GM12872 (cell line): ENCODE measurements at regions not wholly inside any gene's neighbourhood (a gene's known extent, or its start where the extent isn't known, plus 50 kb on each side); places are given as distances from the start of the nearest gene placed in this dataset.

Experiments used
- CTCF ChIP-seq: IDR thresholded peaks from 3 replicates; pipeline ENCODE4 v1.5.1; 2011; ENCODE audit warnings: low read depth, mild to moderate bottlenecking, low read length, moderate library complexity; ENCODE audit not compliant: insufficient read depth

GRCh38 chr5:92640340-92640739 lies 940.7 kb downstream of the NR2F1-AS1 start:
- TF ChIP-seq CTCF: no peak

DNA sequence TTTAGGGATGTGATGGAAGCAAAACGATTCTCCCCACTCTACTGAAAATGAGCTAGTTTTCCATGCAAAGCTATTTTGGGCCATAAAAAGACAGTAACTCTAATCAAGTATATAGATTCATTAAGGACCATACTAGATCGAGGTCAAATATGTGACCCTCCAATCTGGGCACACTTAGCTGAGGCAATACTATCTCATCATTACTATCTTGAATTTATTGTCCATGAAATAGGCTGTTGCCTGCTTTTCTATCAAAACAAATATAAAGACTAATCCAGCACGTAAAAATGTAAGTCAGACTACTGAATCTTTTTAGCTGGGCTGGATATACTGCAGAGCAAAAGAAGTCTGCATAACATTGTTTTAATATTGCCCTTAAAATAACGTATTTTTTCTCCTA lies 943.1 kb downstream of the NR2F1-AS1 start:
- no peak for TF ChIP-seq CTCF

DNA sequence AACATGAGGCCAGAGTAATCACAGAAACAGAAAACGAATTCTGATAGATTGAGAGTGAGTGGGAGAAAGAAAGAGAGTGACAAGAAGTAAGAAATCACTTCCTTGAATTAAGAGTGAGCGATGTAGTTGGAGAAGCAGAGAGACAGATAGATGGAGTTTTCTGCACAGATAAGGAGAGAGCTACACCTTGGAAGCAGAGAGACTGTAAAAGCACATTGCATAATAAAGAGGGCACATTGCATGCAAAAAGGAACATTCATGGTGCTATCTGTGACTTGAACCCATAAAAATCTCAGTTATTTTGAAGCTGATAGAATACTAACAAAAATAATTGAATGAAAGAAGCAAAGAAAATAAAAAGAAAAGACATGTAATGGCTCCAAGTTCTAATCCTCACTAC lies 943.8 kb downstream of the NR2F1-AS1 start:
- no peak for TF ChIP-seq CTCF

DNA sequence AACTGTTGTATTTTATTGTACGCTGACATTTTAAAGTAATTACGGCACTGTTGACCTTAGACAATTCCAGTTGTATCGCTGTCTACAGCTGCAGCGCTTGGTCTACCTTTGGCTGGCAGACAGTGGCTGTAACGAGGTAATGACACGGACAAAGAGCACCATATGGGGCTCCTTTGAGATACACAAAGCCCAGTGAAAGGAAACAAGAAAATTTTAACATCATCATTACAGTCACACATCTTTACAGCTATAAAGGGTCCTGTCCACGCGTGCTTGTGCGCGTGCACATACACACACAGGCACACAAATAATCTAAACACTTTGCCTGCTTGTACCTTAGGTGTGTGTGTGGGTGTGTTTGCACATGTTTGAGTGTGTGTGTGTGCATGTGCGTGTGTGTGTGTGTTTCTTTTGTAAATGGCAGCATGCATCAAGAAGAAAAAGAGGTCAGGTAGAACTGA lies 946.0 kb downstream of the NR2F1-AS1 start:
- no peak for TF ChIP-seq CTCF

GRCh38 chr5:92633875-92634487 lies 947.0 kb downstream of the NR2F1-AS1 start:
- TF ChIP-seq CTCF: no peak

DNA sequence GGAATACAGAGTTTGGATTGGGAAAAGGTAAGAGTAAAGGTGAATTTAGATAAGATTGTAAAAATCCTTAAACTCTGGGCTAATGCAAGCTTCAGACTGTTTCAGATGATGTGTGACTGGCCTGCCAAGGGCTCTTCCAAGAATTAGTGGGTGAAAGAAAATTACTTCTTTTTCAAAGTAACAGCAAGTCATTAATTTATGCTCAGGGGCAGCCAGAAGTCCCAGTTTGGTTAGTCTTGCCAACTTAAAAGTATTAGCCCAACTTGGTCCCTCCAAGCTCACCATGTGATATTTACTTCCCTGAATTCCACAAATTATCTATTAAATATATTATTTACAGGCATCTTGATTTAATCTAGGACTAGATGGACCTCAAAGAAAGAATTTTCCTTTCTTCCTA lies 947.8 kb downstream of the NR2F1-AS1 start:
- TF ChIP-seq CTCF: no peak

DNA sequence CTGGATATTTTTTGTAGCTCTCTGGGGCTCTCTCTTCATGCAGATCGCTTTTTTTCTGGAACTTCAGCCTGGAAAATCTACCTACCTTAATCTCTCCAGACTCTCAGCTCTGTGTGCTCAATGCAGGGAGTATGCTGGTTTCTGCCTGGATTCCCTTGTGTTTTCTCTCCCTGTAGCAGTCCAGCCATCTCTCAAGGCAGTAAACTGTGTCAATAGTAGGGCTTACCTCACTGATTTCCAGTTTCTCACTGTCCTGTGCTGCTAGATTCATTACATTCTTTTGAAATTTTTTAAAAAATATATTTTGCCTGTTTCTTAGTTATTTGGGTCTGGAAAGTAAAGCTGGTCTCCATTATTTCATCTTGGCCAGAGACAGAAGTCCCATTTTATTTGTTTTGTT lies 951.4 kb downstream of the NR2F1-AS1 start:
- TF ChIP-seq CTCF: no peak
